SU-DHL-6 (cell line): ENCODE measurements at regions not wholly inside any gene's neighbourhood (a gene's known extent, or its start where the extent isn't known, plus 50 kb on each side); places are given as distances from the start of the nearest gene placed in this dataset.
"Not testable (repeated sequence)": the region's sequence is repeated elsewhere in the genome, so short reads cannot be mapped to it uniquely, and the experiment has no call there.

Experiments
- H2AFZ ChIP-seq: fragments of 200-600 bp; sonication (generic); 2 replicates; pipeline ENCODE4 v1.6.1; 2014; ENCODE audit warnings: low read depth, mild to moderate bottlenecking, moderate library complexity, mixed read lengths, antibody characterized with exemption, low read length; ENCODE audit not compliant: severe bottlenecking
- H3F3A ChIP-seq: fragments of 200-600 bp; shearing (Covaris generic); 2 replicates; pipeline ENCODE4 v1.6.0; 2016; ENCODE audit warnings: antibody characterized with exemption, mild to moderate bottlenecking; ENCODE audit not compliant: insufficient read depth
- H3K27ac ChIP-seq: fragments of 200-600 bp; sonication (generic); 2 replicates; pipeline ENCODE4 v1.5.1; 2016; ENCODE audit warnings: low read depth, mild to moderate bottlenecking, low read length, moderate library complexity, mixed read lengths
- H3K27me3 ChIP-seq: fragments of 200-600 bp; sonication (generic), shearing (Covaris generic); 2 replicates; pipeline ENCODE4 v1.6.0; 2014; ENCODE audit warnings: mild to moderate bottlenecking, low read length
- H3K36me3 ChIP-seq: fragments of 200-600 bp; sonication (generic); 2 replicates; pipeline ENCODE4 v1.6.1; 2014; ENCODE audit warnings: mild to moderate bottlenecking, low read length, mixed read lengths
- H3K4me2 ChIP-seq: fragments of 300-600, 200-600 bp; shearing (Covaris generic), sonication (generic); 2 replicates; pipeline ENCODE4 v1.6.0; 2014; ENCODE audit warnings: low read length, low read depth, mild to moderate bottlenecking; ENCODE audit not compliant: poor library complexity, severe bottlenecking
- H3K4me3 ChIP-seq: fragments of 200-600 bp; sonication (generic); 2 replicates; pipeline ENCODE4 v1.5.1; 2014; ENCODE audit warnings: antibody characterized with exemption, low read length, mild to moderate bottlenecking, mixed read lengths; ENCODE audit not compliant: insufficient read depth, poor library complexity, severe bottlenecking
- H3K79me2 ChIP-seq: fragments of 200-600 bp; sonication (generic); 2 replicates; pipeline ENCODE4 v1.6.1; 2014; ENCODE audit warnings: mild to moderate bottlenecking, low read length, moderate library complexity; ENCODE audit not compliant: insufficient read depth
- H3K9ac ChIP-seq: fragments of 200-600 bp; sonication (generic); 2 replicates; pipeline ENCODE4 v1.7.0; 2014; ENCODE audit warnings: mild to moderate bottlenecking, low read length
- H3K9me2 ChIP-seq: fragments of 200-600 bp; sonication (generic); replicated peaks from 2 replicates; pipeline ENCODE4 v1.6.1; 2014; ENCODE audit warnings: low read length; ENCODE audit not compliant: insufficient read depth
- H3K9me3 ChIP-seq: fragments of 200-600 bp; sonication (generic); 2 replicates; pipeline ENCODE4 v1.6.1; 2014; ENCODE audit warnings: low read length, mixed read lengths; ENCODE audit not compliant: insufficient read depth
- H4K20me1 ChIP-seq: fragments of 200-600 bp; sonication (generic); 2 replicates; pipeline ENCODE4 v1.6.1; 2014; ENCODE audit warnings: low read depth, mild to moderate bottlenecking, antibody characterized with exemption, low read length, moderate library complexity, mixed read lengths
- EZH2phosphoT487 ChIP-seq: fragments of 200-600 bp; sonication (generic), shearing (Covaris generic); conservative IDR thresholded peaks from 2 replicates; pipeline ENCODE4 v1.6.1; 2018; ENCODE audit warnings: mild to moderate bottlenecking, antibody characterized with exemption, low read length, moderate library complexity, mixed read lengths
- TF ChIP-seq, protein P1 (sequence below): fragments of 200-600 bp; sonication (generic); IDR thresholded peaks from one replicate; pipeline ENCODE4 v1.5.1; 2017; ENCODE audit warnings: antibody characterized with exemption, mild to moderate bottlenecking, low read length, moderate library complexity; ENCODE audit not compliant: insufficient read depth, poor library complexity, severe bottlenecking

DNA sequence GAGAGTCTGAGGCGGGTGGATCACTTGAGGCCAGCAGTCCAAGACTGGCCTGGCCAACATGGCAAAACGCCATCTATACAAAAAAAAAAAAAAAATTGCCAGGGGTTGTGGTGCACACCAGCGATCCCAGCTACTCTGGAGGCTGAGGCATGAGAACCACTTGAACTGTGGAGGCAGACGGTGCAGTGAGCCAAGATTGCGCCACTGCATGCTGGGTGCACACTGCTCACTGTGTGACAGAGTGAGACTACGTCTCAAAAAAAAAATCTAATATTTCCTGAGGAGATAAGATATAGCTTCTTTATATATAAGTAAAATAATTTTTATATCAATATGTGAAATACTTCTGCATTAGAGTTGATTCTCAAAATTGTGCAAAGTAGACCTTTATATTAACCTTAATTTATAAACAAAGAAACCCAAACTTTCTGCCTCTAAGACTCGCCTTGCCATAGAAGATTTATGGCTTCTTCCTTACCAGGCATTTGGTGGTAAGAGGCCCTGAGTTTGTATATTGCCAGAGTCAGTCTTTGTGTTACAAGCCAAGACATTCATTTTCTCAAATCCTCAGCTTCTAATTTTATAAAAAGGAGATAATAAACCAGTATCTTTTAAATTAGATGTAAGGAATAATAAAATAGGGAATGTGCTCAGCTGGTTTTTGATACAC is 1226.7 kb downstream of the FLRT2 start:
- Histone ChIP-seq H3K36me3 (no peaks in the 10 kb centered on the region), H3K27me3 (no peaks in the 10 kb centered on the region), H3K79me2 (no peaks in the 10 kb centered on the region), H4K20me1 (no peaks in the 10 kb centered on the region), H3K9me3 (no peaks in the 10 kb centered on the region), H3K9me2 (no peaks in the 10 kb centered on the region), H3K9ac (no peak overlapping the region), H3K4me2 (no peak overlapping the region), H3K4me3 (no peak overlapping the region), H2AFZ (no peak overlapping the region), H3F3A (no peaks in the 10 kb centered on the region), H3K27ac (no peak overlapping the region)
- no peak for TF ChIP-seq EZH2phosphoT487
- TF ChIP-seq, protein P1, sequence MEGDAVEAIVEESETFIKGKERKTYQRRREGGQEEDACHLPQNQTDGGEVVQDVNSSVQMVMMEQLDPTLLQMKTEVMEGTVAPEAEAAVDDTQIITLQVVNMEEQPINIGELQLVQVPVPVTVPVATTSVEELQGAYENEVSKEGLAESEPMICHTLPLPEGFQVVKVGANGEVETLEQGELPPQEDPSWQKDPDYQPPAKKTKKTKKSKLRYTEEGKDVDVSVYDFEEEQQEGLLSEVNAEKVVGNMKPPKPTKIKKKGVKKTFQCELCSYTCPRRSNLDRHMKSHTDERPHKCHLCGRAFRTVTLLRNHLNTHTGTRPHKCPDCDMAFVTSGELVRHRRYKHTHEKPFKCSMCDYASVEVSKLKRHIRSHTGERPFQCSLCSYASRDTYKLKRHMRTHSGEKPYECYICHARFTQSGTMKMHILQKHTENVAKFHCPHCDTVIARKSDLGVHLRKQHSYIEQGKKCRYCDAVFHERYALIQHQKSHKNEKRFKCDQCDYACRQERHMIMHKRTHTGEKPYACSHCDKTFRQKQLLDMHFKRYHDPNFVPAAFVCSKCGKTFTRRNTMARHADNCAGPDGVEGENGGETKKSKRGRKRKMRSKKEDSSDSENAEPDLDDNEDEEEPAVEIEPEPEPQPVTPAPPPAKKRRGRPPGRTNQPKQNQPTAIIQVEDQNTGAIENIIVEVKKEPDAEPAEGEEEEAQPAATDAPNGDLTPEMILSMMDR, result no peak

DNA sequence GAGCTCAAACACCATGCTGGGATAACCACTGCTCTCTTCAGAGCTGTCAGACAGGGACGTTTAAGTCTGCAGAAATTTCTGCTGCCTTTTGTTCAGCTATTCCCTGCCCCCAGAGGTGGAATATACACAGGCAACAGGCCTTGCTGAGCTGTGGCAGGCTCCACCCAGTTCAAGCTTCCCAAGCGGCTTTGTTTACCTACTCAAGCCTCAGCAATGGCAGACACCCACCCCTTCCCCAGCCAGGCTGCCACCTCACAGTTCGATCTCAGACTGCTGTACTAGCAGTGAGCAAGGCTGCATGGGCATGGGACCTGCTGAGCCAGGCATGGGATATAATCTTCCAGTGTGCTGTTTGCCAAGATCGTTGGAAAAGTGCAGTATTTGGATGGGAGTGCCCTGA is 1220.5 kb downstream of the FLRT2 start:
- not testable (repeated sequence) for H3K9me3 ChIP-seq, H2AFZ ChIP-seq, H4K20me1 ChIP-seq, H3K27me3 ChIP-seq, H3K27ac ChIP-seq, H3K9me2 ChIP-seq, H3K36me3 ChIP-seq, H3K9ac ChIP-seq, H3F3A ChIP-seq, H3K4me2 ChIP-seq, H3K79me2 ChIP-seq, H3K4me3 ChIP-seq

DNA sequence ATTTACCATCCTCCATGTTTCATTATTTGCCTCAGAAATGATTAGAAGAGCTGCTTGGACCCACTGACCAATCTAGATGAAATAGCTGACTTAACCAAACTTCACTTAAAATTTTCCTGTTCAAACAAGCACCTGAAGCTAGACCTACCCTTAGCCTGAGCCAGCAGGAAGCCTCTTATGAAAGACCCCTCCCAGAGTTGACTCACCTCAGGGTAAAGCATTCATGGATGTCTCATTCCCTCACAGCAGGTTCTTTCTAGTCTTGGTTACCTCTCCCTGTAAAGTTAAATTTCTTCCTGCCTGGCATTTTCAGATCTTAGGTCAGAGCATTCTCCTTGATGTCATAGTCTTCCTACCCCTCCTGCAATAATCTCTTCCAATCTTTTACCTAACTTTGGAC is 1209.8 kb downstream of the FLRT2 start:
- no peaks in the 10 kb centered on the region for H4K20me1 ChIP-seq
- no peak overlapping the region for H3K27ac ChIP-seq
- H3K79me2 ChIP-seq, result no peaks in the 10 kb centered on the region
- no peaks in the 10 kb centered on the region for H3K9me2 ChIP-seq
- no peak overlapping the region for H3K9ac ChIP-seq
- no peak overlapping the region for H2AFZ ChIP-seq
- no peaks in the 10 kb centered on the region for H3K27me3 ChIP-seq
- H3K4me2 ChIP-seq, result no peak overlapping the region
- no peaks in the 10 kb centered on the region for H3F3A ChIP-seq
- no peak overlapping the region for H3K4me3 ChIP-seq
- no peak for TF ChIP-seq EZH2phosphoT487
- TF ChIP-seq, protein P1, result no peak
- no peaks in the 10 kb centered on the region for H3K9me3 ChIP-seq
- no peaks in the 10 kb centered on the region for H3K36me3 ChIP-seq

DNA sequence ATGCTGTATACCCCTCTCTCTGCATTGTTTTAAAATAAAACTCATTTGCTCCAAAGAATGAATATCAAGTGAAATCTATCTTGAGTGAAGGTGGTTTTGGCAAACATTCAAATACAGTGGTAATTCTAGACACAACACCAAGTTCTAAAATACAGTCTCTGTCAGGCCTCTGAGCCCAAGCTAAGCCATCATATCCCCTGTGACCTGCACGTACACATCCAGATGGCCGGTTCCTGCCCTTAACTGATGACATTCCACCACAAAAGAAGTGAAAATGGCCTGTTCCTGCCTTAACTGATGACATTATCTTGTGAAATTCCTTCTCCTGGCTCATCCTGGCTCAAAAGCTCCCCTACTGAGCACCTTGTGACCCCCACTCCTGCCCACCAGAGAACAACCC is 1201.5 kb downstream of the FLRT2 start:
- H4K20me1 ChIP-seq, H3F3A ChIP-seq, H3K9ac ChIP-seq, H3K27me3 ChIP-seq, H3K9me2 ChIP-seq, H3K36me3 ChIP-seq, H3K4me3 ChIP-seq, H3K27ac ChIP-seq, H3K79me2 ChIP-seq, H3K4me2 ChIP-seq, H2AFZ ChIP-seq, H3K9me3 ChIP-seq: not testable (repeated sequence)
